HEK293 (cell line): ENCODE measurements at regions not wholly inside any gene's neighbourhood (a gene's known extent, or its start where the extent isn't known, plus 50 kb on each side); places are given as distances from the start of the nearest gene placed in this dataset.

Source experiments
- CTCF ChIA-PET: fragments of 350-600 bp; formaldehyde crosslinking; extraction: SDS; loops from one replicate; lab custom pipeline; 2021; ENCODE audit warnings: antibody characterized with exemption; lab: Yijun Ruan, JAX
- POLR2A ChIA-PET: fragments of 300-600 bp; formaldehyde crosslinking; extraction: SDS; loops from one replicate; lab custom pipeline; 2020; ENCODE audit warnings: antibody characterized with exemption, inconsistent platforms; lab: Yijun Ruan, JAX
- H3K27ac ChIP-seq: fragments of 200-500 bp; sonication (Bioruptor generic); 2 replicates; pipeline ENCODE4 v1.5.1; 2014; ENCODE audit warnings: low read depth, low read length, control low read depth, inconsistent platforms; ENCODE audit errors: extremely low read depth
- H3K36me3 ChIP-seq, 2 experiments: fragments of 200-500 bp in 1 of 2; sonication (Bioruptor generic) in 1 of 2; 1 replicate in 1 of 2; 2 replicates in 1 of 2; pipeline ENCODE4 v1.5.1; 2014 to 2017; ENCODE audit warnings: inconsistent platforms in 2 of 2, low read length in 2 of 2; ENCODE audit not compliant: control insufficient read depth in 2 of 2, insufficient read depth in 1 of 2
- H3K4me1 ChIP-seq: fragments of 200-500 bp; sonication (Bioruptor generic); 2 replicates; pipeline ENCODE4 v1.5.1; 2014; ENCODE audit warnings: mild to moderate bottlenecking, low read length, inconsistent platforms; ENCODE audit not compliant: control insufficient read depth, insufficient read depth
- H3K4me3 ChIP-seq: 2 replicates; pipeline ENCODE4 v1.5.1; 2011; ENCODE audit warnings: low read depth, mild to moderate bottlenecking, control low read depth, low read length, moderate library complexity
- H3K9me3 ChIP-seq: fragments of 200-500 bp; sonication (Bioruptor generic); 2 replicates; pipeline ENCODE4 v1.5.1; 2014; ENCODE audit warnings: low read depth, low read length, inconsistent platforms; ENCODE audit not compliant: control insufficient read depth, insufficient read depth
- BCL11A ChIP-seq: fragments of 450-650 bp; formaldehyde crosslinking; IDR thresholded peaks from 2 replicates; pipeline ENCODE4 v1.5.1; 2016; ENCODE audit warnings: low read depth, missing biosample characterization, missing genetic modification characterization
- FEZF1 ChIP-seq: fragments of 450-650 bp; formaldehyde crosslinking; IDR thresholded peaks from 2 replicates; pipeline ENCODE4 v1.5.1; 2016; ENCODE audit warnings: missing biosample characterization, missing genetic modification characterization
- GFI1B ChIP-seq: fragments of 450-650 bp; formaldehyde crosslinking; IDR thresholded peaks from 2 replicates; pipeline ENCODE4 v1.5.1; 2016; ENCODE audit warnings: missing biosample characterization, missing genetic modification characterization
- KLF10 ChIP-seq: fragments of 450-650 bp; IDR thresholded peaks from 2 replicates; pipeline ENCODE4 v1.5.1; 2018; ENCODE audit warnings: missing biosample characterization, mild to moderate bottlenecking, missing genetic modification characterization
- KLF16 ChIP-seq: fragments of 450-650 bp; formaldehyde crosslinking; IDR thresholded peaks from 2 replicates; pipeline ENCODE4 v1.5.1; 2017; ENCODE audit warnings: missing biosample characterization, missing genetic modification characterization
- PRDM1 ChIP-seq: fragments of 450-650 bp; formaldehyde crosslinking; IDR thresholded peaks from 2 replicates; pipeline ENCODE4; 2016; ENCODE audit warnings: missing biosample characterization, missing genetic modification characterization
- SCRT1 ChIP-seq: fragments of 450-650 bp; formaldehyde crosslinking; IDR thresholded peaks from 2 replicates; pipeline ENCODE4 v1.5.1; 2016; ENCODE audit warnings: missing biosample characterization, missing genetic modification characterization, borderline replicate concordance
- SCRT2 ChIP-seq: fragments of 450-650 bp; formaldehyde crosslinking; IDR thresholded peaks from 2 replicates; pipeline ENCODE4 v1.5.1; 2016; ENCODE audit warnings: missing biosample characterization, missing genetic modification characterization
- YY1 ChIP-seq: fragments of 450-650 bp; formaldehyde crosslinking; IDR thresholded peaks from 2 replicates; pipeline ENCODE4 v1.5.1; 2018; ENCODE audit warnings: missing biosample characterization, missing genetic modification characterization
- ZBTB1 ChIP-seq: fragments of 450-650 bp; formaldehyde crosslinking; IDR thresholded peaks from 2 replicates; pipeline ENCODE4 v1.5.1; 2016; ENCODE audit warnings: missing biosample characterization, missing genetic modification characterization
- ZFP37 ChIP-seq: fragments of 450-650 bp; formaldehyde crosslinking; IDR thresholded peaks from 2 replicates; pipeline ENCODE4 v1.5.1; 2016; ENCODE audit warnings: missing biosample characterization, missing genetic modification characterization
- ZNF121 ChIP-seq: fragments of 450-650 bp; formaldehyde crosslinking; IDR thresholded peaks from 2 replicates; pipeline ENCODE4 v1.5.1; 2016; ENCODE audit warnings: missing biosample characterization, missing genetic modification characterization
- ZNF2 ChIP-seq: fragments of 450-650 bp; formaldehyde crosslinking; IDR thresholded peaks from 2 replicates; pipeline ENCODE4 v1.5.1; 2016; ENCODE audit warnings: missing biosample characterization, missing genetic modification characterization
- ZNF488 ChIP-seq: fragments of 450-650 bp; formaldehyde crosslinking; IDR thresholded peaks from 2 replicates; pipeline ENCODE4 v1.5.1; 2016; ENCODE audit warnings: missing biosample characterization, missing genetic modification characterization
- ZNF530 ChIP-seq: fragments of 450-650 bp; formaldehyde crosslinking; IDR thresholded peaks from 2 replicates; pipeline ENCODE4 v1.5.1; 2016; ENCODE audit warnings: low read depth, missing biosample characterization, missing genetic modification characterization
- ZNF548 ChIP-seq: fragments of 450-650 bp; formaldehyde crosslinking; IDR thresholded peaks from 2 replicates; pipeline ENCODE4 v1.5.1; 2016; ENCODE audit warnings: missing biosample characterization, missing genetic modification characterization
- ZNF560 ChIP-seq: fragments of 450-650 bp; formaldehyde crosslinking; IDR thresholded peaks from 2 replicates; pipeline ENCODE4 v1.5.1; 2017; ENCODE audit warnings: missing biosample characterization, missing genetic modification characterization, borderline replicate concordance
- ZNF654 ChIP-seq: fragments of 450-650 bp; formaldehyde crosslinking; IDR thresholded peaks from 2 replicates; pipeline ENCODE4 v1.5.1; 2016; ENCODE audit warnings: low read depth, missing biosample characterization, missing genetic modification characterization
- ZNF792 ChIP-seq: fragments of 450-650 bp; formaldehyde crosslinking; IDR thresholded peaks from 2 replicates; pipeline ENCODE4 v1.5.1; 2016; ENCODE audit warnings: missing biosample characterization, missing genetic modification characterization
- ZNF843 ChIP-seq: fragments of 450-650 bp; formaldehyde crosslinking; IDR thresholded peaks from 2 replicates; pipeline ENCODE4 v1.5.1; 2016; ENCODE audit warnings: missing biosample characterization, missing genetic modification characterization
- ZSCAN30 ChIP-seq: fragments of 450-650 bp; IDR thresholded peaks from 2 replicates; pipeline ENCODE4 v1.5.1; 2018; ENCODE audit warnings: missing biosample characterization, mild to moderate bottlenecking, missing genetic modification characterization, moderate library complexity
- TF ChIP-seq, protein P1 (sequence below): fragments of 450-650 bp; IDR thresholded peaks from 2 replicates; pipeline ENCODE4 v1.5.1; 2018; ENCODE audit warnings: missing biosample characterization, missing genetic modification characterization
- TF ChIP-seq, protein P2 (sequence below): fragments of 450-650 bp; formaldehyde crosslinking; IDR thresholded peaks from 2 replicates; pipeline ENCODE4 v1.5.1; 2017; ENCODE audit warnings: missing biosample characterization, missing genetic modification characterization
- TF ChIP-seq, protein P3 (sequence below): fragments of 450-650 bp; formaldehyde crosslinking; IDR thresholded peaks from 2 replicates; pipeline ENCODE4 v1.5.1; 2016; ENCODE audit warnings: missing biosample characterization, missing genetic modification characterization
- TF ChIP-seq, protein P4 (sequence below): fragments of 450-650 bp; formaldehyde crosslinking; IDR thresholded peaks from 2 replicates; pipeline ENCODE4 v1.5.1; 2016; ENCODE audit warnings: missing biosample characterization, missing genetic modification characterization
- TF ChIP-seq, protein P5 (sequence below): fragments of 450-650 bp; formaldehyde crosslinking; optimal IDR thresholded peaks from 2 replicates; pipeline ENCODE3; 2016; ENCODE audit warnings: missing biosample characterization, mild to moderate bottlenecking, missing genetic modification characterization

DNA sequence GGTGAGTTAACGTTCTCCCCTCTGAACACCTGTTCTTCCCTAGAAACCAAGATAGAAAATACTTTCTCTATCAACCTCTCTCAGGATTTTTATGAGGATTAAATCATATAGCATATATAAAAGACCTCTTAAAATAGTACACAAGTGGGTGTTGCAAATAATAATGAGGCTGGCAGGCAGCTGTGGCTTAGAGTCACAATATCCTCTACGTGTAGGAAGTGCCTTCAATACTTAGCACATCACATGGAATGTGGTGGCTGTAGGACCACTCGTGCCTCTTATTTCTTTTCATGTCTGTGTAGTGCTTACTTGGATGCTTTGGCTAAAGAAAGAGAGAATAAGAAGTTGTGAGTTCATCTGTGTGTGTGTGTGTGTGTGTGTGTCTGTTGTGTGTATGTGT is 96.3 kb downstream of the PRLHR start:
- H3K27ac ChIP-seq = no peak overlapping the region
- H3K4me3 ChIP-seq = no peak overlapping the region
- TF ChIP-seq ZNF654 (no peak), ZNF843 (tag by site-specific recombination) (no peak), FEZF1 (tag by site-specific recombination) (no peak), ZNF530 (no peak), PRDM1 (tag by site-specific recombination) (no peak), ZNF121 (tag by site-specific recombination) (no peak), SCRT2 (tag by site-specific recombination) (no peak), ZNF2 (tag by site-specific recombination) (no peak), ZBTB1 (no peak), SCRT1 (tag by site-specific recombination) (no peak)
- TF ChIP-seq, protein P1, sequence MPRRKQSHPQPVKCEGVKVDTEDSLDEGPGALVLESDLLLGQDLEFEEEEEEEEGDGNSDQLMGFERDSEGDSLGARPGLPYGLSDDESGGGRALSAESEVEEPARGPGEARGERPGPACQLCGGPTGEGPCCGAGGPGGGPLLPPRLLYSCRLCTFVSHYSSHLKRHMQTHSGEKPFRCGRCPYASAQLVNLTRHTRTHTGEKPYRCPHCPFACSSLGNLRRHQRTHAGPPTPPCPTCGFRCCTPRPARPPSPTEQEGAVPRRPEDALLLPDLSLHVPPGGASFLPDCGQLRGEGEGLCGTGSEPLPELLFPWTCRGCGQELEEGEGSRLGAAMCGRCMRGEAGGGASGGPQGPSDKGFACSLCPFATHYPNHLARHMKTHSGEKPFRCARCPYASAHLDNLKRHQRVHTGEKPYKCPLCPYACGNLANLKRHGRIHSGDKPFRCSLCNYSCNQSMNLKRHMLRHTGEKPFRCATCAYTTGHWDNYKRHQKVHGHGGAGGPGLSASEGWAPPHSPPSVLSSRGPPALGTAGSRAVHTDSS = no peak
- TF ChIP-seq, protein P2, sequence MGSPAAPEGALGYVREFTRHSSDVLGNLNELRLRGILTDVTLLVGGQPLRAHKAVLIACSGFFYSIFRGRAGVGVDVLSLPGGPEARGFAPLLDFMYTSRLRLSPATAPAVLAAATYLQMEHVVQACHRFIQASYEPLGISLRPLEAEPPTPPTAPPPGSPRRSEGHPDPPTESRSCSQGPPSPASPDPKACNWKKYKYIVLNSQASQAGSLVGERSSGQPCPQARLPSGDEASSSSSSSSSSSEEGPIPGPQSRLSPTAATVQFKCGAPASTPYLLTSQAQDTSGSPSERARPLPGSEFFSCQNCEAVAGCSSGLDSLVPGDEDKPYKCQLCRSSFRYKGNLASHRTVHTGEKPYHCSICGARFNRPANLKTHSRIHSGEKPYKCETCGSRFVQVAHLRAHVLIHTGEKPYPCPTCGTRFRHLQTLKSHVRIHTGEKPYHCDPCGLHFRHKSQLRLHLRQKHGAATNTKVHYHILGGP (tag by site-specific recombination) = no peak
- no peaks in the 10 kb centered on the region for H3K4me1 ChIP-seq
- H3K36me3 ChIP-seq = no peaks in the 10 kb centered on the region
- ChIA-PET POLR2A (no interaction called here), CTCF (no interaction called here)
- no peaks in the 10 kb centered on the region for H3K9me3 ChIP-seq

DNA sequence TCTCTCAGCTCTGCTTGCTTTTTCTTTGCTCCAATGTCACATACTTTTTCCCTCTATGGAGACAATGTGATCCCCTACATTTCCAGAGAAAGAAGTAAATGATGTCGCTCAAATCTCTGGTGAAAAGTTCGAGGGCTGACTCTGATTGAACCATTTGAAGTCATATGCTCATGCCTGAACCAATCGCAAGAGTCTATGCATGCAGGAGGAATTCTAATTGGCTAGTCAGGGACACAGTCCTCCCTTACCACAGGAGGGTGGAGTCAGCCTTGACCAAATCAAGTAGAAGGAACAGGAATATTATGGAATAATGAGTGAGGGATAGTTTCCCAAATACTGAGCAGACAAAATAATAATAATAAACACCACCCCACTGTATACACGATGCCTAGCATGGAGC is 96.8 kb downstream of the PRLHR start:
- Histone ChIP-seq H3K9me3 (no peaks in the 10 kb centered on the region), H3K27ac (no peak overlapping the region), H3K4me3 (no peak overlapping the region), H3K4me1 (no peaks in the 10 kb centered on the region), H3K36me3 (no peaks in the 10 kb centered on the region)
- ChIA-PET CTCF (no interaction called here), POLR2A (no interaction called here)
- TF ChIP-seq, protein P3, sequence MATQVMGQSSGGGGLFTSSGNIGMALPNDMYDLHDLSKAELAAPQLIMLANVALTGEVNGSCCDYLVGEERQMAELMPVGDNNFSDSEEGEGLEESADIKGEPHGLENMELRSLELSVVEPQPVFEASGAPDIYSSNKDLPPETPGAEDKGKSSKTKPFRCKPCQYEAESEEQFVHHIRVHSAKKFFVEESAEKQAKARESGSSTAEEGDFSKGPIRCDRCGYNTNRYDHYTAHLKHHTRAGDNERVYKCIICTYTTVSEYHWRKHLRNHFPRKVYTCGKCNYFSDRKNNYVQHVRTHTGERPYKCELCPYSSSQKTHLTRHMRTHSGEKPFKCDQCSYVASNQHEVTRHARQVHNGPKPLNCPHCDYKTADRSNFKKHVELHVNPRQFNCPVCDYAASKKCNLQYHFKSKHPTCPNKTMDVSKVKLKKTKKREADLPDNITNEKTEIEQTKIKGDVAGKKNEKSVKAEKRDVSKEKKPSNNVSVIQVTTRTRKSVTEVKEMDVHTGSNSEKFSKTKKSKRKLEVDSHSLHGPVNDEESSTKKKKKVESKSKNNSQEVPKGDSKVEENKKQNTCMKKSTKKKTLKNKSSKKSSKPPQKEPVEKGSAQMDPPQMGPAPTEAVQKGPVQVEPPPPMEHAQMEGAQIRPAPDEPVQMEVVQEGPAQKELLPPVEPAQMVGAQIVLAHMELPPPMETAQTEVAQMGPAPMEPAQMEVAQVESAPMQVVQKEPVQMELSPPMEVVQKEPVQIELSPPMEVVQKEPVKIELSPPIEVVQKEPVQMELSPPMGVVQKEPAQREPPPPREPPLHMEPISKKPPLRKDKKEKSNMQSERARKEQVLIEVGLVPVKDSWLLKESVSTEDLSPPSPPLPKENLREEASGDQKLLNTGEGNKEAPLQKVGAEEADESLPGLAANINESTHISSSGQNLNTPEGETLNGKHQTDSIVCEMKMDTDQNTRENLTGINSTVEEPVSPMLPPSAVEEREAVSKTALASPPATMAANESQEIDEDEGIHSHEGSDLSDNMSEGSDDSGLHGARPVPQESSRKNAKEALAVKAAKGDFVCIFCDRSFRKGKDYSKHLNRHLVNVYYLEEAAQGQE (tag by site-specific recombination) = no peak
- TF ChIP-seq GFI1B (no peak), ZNF792 (no peak), ZFP37 (tag by site-specific recombination) (no peak), ZNF488 (tag by site-specific recombination) (no peak), BCL11A (tag by site-specific recombination) (no peak), ZNF560 (tag by site-specific recombination) (no peak), KLF10 (tag by site-specific recombination) (no peak), YY1 (tag by site-specific recombination) (no peak), ZNF654 (no peak), KLF16 (no peak), ZSCAN30 (tag by site-specific recombination) (no peak), ZNF548 (tag by site-specific recombination) (no peak)
- TF ChIP-seq, protein P4, sequence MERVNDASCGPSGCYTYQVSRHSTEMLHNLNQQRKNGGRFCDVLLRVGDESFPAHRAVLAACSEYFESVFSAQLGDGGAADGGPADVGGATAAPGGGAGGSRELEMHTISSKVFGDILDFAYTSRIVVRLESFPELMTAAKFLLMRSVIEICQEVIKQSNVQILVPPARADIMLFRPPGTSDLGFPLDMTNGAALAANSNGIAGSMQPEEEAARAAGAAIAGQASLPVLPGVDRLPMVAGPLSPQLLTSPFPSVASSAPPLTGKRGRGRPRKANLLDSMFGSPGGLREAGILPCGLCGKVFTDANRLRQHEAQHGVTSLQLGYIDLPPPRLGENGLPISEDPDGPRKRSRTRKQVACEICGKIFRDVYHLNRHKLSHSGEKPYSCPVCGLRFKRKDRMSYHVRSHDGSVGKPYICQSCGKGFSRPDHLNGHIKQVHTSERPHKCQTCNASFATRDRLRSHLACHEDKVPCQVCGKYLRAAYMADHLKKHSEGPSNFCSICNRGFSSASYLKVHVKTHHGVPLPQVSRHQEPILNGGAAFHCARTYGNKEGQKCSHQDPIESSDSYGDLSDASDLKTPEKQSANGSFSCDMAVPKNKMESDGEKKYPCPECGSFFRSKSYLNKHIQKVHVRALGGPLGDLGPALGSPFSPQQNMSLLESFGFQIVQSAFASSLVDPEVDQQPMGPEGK (tag by site-specific recombination) = no peak
- TF ChIP-seq, protein P5, sequence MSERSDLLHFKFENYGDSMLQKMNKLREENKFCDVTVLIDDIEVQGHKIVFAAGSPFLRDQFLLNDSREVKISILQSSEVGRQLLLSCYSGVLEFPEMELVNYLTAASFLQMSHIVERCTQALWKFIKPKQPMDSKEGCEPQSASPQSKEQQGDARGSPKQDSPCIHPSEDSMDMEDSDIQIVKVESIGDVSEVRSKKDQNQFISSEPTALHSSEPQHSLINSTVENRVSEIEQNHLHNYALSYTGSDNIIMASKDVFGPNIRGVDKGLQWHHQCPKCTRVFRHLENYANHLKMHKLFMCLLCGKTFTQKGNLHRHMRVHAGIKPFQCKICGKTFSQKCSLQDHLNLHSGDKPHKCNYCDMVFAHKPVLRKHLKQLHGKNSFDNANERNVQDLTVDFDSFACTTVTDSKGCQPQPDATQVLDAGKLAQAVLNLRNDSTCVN (tag by site-specific recombination) = no peak
